Stimulated activated CD4-positive, alpha-beta T cell treated with anti-CD3 and anti-CD28 coated beads, TNF-alpha, amount 100 ng/mL, for 24 hours (primary cell): ENCODE measurements at regions not wholly inside any gene's neighbourhood (a gene's known extent, or its start where the extent isn't known, plus 50 kb on each side); places are given as distances from the start of the nearest gene placed in this dataset.
"Not testable (repeated sequence)": the region's sequence is repeated elsewhere in the genome, so short reads cannot be mapped to it uniquely, and the experiment has no call there.

Experiments used
- DNase-seq, 3 experiments: peaks; one replicate each; pipeline ENCODE4 v3.0.0-alpha.2; 2020; ENCODE audit warnings: low read depth in 3 of 3

DNA sequence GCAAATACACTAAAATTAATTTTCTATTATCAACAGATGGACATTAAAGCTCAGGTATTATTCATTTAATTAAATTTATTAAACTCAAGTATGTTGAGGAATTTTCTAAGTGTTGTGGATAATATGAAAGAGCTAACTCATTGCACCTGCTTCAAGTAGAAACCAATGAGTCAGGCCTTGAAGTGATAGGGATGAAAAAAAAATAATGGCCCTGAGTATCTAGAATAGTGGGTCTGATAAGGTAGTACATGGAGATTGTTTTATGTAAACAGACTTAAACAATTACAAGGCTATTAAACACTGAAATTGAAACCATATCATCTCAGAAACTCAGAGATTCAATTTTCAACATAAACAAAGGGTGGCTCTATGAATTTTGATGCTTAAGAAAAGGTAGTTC is 857.1 kb upstream of the GBE1 start:
- DNase-seq, result no peak

DNA sequence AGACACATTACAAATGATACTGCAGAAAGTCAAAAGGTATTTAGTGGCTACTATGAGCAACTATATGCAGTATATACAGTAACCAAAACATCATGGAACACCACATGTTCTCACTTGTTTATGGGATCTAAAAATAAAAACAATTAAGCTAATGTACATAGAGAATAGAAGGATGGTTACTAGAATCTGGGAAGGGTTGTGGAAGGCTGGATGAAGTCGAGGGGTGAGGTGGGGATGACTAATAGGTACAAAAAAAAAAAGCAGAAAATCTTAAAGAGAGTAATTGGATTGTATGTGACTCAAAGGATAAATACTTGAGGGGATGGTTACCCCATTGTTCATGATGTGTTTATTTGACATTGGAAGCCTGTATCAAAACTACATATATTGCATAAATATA is 848.8 kb upstream of the GBE1 start:
- no peak for DNase-seq

DNA sequence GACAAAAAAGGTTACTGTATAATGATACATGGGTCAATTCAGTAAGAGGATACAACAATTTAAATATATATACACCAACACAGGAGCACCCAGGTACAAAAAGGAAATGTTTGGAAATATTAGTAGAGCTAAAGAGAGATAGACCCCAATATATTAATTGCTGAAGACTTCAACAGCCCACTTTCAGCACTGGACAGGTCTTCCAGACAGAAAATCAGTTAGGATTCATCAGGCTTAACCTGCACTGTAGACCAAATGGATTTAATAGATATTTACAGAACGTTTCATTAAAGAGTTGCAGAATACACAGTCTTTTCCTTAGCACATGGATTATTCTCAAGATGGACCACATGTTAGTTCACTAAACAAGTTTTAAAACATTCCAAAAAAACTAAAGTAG is 845.9 kb upstream of the GBE1 start:
- no peak for DNase-seq

DNA sequence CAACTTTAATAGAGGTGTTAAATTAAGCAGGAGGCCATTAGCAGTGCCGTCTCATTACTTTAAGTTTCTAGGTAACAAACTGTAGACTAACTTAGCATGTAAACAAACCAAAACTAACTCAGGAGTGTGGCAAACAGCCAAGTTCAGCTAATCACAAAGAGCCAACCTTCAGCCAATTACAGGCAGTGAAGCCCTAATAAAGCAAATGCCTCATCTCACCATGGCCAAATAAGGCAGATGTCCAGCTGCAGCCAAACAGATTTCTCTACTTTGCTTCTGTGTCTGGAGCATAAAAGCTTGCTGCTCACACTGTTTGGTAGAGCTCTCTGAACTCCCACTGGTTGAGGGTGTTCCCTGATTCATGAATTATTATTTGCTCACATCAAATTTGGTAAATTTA is 835.4 kb upstream of the GBE1 start:
- no peak for DNase-seq

DNA sequence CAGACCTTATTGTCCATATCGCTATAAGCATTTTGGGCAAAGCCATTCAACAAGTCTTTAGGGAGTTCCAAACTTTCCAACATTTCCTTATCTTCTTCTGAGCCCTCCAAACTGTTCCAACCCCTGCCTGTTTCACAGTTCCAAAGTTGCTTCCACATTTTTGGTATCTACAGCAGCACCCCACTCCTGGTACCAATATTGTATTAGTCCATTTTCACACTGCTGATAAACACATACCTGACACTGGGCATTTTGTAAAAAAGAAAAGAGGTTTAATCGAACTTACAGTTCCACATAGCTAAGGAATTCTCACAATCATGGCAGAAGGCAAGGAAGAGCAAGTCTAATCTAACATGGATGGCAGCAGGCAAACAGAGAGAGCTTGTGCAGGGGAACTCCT is 834.1 kb upstream of the GBE1 start:
- no peak for DNase-seq

DNA sequence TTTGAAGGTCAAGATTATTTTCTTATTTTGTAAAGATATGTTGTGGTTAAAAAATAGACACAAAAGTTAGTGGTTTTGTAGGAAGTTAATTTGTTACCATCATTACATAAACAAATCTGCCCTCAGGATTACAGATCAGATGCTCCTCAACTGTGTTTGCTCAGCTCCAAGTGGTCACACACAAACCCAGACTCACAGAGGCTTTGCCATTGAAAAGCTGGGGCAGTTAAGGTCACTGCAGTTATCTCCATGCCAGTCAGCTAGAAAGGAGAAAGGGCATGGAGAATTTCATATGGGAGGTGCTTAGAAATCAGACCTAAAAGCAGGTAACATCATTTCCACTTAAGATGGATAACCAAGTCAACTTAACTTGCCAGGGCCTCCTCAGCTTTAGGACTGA is 825.7 kb upstream of the GBE1 start:
- no peak for DNase-seq

DNA sequence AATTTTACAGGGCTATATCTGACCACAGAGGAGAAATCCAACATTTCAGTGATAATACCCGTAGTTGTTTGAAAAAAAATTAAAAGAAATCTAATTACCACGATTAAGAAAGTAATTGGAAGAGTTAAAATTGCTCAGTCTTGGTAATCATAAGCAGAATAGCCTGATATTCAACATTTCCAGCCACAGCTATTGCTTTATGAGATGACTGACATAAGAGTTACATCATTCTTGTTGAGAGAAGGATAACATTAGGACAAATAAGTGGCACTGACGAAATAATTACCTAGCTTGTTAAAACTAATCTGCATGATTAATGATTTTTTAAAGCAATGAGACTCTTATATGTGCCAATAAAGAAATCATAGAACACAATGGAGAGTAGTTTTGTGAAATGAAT is 825.0 kb upstream of the GBE1 start:
- DNase-seq, result no peak

DNA sequence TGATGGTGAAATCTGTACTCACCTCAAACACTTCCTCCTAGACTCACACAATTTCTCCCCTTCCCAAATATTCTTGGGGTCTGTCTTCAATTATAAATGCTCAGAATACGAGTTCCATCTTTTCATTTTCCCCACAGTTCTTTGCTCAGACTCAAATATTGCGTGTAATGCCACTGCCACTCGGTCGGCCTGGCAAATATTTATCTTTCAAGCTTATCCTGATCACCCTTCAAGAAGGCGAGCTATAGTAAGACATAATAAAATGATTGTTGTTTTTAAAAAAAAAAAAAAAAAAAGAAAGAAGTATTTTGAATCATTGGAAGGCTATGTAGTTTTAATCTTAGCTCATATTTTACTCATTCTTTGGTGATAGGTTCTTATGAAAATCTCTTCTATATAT is 824.6 kb upstream of the GBE1 start:
- DNase-seq, result not testable (repeated sequence)

DNA sequence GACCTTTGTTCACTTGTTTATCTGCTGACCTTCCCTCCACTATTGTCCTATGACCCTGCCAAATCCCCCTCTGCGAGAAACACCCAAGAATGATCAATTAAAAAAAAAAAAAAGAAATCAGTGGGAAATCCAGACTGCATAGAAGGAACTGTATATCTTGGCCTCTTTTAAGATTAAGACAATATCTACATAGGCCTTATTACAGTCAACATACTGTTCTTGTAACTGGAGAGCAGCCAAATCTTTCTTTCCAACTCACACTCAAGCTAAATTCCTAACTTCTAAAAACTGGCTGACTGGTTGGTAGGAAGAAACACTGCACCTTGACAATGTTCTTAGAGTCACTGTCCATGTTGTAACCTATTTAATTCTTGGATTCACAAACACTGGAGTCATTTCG is 824.1 kb upstream of the GBE1 start:
- not testable (repeated sequence) for DNase-seq

DNA sequence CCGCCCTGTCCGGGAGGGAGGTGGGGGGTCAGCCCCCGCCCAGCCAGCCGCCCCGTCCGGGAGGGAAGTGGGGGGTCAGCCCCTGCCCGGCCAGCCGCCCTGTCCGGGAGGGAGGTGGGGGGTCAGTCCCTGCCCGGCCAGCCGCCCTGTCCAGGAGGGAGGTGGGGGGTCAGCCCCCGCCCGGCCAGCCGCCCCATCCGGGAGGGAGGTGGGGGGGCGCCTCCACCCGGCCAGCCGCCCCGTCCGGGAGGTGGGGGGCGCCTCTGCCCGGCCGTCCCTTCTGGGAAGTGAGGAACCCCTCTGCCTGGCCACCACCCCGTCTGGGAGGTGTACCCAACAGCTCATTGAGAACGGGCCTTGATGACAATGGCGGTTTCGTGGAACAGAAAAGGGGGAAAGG is 823.4 kb upstream of the GBE1 start:
- not testable (repeated sequence) for DNase-seq

DNA sequence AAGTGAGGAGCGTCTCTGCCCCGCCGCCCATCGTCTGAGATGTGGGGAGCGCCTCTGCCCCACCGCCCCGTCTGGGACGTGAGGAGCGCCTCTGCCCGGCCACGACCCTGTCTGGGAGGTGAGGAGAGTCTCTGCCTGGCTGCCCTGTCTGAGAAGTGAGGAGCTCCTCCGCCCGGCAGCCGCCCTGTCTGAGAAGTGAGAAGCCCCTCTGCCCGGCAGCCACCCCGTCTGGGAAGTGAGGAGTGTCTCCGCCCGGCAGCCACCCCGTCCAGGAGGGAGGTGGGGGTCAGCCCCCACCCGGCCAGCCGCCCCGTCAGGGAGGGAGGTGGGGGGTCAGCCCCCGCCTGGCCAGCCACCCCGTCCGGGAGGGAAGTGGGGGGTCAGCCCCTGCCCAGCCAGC is 823.0 kb upstream of the GBE1 start:
- DNase-seq, result not testable (repeated sequence)

DNA sequence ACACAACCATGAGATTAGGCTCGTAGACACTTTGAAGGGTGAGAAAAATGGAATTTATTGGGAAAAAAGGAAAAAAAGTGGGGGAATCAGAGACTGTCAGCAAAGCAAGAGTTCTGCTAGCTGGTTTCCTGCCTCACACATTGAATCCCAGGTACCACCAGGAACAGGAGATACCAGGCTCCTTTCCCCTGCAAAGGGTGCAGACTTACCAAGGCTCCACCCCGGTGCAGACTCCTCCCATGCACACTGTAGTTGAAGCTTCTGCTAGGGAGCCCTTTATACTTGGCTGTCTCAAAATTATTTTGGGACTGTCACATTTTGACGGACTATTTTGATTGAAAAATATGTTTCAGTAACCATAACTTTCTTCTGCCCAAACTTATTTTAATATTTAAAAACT is 819.9 kb upstream of the GBE1 start:
- no peak for DNase-seq

DNA sequence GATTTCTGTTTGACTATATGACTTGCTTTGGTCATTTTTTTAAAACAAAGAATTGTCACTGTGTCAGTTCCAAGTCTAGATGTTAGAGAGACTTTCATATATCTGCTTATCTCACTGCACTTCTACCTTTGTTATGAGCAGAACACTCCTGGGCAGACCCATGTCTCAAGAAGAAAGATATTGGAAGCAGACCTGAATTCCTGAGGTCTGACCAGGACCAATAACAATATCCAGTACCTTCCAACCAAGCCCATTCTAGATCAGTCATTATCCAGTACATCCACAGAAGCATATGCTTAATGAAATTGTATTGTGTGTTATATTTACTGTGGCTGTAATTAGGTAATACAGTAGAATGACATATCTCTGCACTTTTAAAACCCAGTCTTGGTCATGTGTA is 811.3 kb upstream of the GBE1 start:
- DNase-seq, result no peak

DNA sequence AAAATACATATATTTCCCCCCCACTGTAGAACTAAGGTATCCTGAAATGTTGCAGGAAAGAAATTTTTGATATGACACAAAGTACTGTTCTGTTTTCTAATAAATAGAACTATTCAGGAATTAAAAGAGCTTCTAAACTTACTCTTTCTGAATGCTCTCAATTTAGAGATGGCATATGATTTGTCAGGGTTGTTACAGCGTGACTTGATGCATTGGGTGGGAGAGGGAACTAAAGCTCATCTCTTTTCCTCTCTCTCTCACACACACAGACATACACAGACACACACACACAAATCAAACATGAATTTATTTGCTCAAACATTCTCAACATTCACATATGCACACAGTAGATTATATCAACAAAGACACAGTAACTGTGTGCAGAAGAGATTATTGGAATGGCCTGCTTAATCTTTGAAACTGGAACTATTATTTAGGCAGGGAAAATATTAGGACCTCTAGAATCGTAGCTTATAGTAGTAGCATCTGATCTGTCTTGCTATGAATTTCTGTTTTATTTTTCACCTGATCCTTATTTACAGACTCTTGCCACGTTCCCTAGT is 807.4 kb upstream of the GBE1 start:
- DNase-seq, result no peak

DNA sequence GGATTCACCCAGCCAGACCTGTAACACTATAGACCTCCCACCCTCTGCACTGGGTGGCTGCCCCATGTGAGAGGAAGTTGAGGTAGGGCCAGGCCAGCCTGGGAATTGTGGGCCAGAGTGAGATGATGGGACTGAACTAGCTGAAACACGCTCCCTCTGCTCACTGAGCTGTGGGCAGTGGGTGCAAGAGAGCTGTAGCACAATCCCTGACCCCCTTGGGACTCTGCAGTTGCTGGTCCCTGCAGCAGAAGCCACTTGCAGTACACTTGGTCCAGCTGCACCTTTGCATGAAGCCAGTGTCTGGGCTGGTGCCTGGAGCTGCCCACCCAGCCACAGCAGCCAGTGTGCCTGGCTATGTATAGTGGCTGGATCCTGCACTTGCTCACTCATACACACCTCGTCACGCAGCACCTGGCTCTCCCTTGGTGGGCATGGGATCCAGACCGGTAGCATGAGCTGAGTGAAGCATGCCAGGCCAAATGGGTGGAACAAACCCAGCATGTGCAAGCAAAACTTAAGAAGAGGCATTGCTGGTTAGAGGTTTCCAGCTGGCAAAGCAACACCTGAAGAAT is 805.7 kb upstream of the GBE1 start:
- no peak for DNase-seq

DNA sequence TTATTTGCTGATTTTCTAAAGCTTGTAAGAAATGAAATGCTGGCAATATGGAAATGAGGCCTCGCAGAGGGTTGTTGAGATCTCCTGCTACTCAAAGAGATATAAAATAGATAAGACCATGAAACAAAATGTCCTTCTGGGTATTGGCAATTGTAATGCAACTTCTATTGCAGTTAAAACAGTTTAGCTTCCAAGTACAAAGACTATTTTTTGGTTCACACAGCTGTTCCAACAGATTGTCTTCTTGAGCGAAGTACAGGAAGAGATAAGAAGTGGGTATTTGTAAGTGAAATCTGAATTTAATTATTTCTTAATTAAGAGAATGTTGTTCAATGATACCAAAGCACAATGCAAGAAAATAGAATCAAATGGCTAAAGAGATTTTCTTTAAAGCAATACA is 801.5 kb upstream of the GBE1 start:
- DNase-seq, result no peak

DNA sequence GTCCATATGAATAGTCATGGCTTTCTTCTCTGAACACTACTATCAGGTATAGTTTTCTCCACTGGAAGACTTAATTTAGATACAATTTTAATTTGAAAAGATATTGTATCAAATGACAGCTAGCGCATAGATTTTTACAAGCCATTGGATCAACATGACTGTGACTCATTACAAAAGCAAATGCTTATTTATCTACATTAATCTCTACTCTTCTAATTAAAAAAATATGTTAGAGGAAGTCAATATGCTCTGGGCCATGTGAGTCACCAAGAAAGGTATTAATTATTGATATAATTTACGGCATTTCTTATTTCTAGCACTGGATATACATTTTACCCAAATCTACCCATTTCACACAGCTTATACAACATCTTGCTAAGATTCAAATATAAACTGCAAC is 800.3 kb upstream of the GBE1 start:
- no peak for DNase-seq

DNA sequence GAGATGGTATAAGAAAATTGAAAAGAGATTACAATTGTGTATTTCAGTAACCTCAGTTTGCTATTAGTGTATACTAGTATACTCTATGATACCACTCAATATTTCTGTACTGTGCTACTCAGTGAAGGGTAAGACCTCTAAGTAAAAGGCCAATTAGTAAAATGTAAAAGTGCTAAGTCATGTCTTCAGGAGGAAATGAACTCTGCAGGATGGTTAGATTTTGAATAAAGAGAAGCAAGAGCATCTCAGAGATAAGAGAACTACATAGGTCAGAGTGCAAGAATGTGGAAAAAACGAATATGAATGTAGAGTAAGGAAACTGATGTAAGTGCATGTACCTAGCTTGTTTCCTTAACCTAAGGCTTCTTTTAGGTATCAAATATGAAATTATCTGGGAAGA is 796.6 kb upstream of the GBE1 start:
- no peak for DNase-seq

DNA sequence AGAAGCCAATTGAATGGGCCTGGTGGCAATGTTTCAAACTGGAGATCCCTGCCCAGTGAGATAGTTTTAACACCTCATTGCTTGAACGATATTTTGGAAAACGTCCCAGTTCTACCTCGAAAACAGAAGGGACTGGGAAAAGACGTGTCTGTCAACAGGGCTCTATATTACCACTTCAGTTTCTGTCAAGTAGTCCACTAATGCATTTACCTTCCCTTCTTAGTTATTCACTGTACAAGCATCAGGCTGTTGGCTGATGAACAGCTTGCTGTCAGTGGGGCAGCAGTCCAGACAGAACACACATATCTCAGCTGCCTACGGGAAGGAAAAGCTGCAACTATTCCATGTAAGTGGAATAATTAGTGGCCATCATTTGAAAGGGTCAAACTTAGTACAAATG is 794.7 kb upstream of the GBE1 start:
- no peak for DNase-seq

DNA sequence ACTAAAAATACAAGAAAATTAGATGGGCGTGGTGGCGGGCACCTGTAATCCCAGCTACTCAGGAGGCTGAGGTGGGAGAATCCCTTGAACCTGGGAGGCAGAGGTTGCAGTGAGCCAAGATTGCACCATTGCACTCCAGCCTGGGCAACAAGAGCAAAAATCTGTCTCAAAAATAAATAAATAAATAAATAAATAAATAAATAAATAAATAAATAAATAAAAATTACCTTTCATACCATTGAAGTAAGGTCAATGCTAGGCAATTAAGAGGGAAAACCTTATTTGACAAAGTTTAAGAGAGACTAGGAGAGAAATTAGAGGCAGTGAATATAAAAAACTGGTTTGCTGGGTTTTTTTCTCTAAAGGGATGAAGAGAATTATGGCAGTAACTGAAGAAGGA is 781.1 kb upstream of the GBE1 start:
- DNase-seq, result not testable (repeated sequence)

DNA sequence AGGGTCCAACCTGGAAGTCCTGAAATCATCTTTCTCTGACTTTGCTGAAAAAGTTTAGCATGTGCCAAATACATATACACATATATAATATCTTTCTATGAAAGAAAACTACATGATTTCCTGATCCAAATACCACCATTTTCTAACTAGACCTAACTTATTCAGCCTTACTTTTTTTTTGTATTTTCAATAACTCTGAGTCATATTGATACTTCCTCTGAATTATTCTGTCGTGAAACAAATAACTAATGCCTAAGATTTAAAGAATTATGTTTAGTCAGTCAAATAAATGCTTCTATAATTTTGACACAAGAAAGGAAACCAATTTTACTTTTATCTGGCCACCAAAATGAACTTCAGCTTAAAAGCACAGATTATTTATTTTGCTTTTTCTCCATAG is 760.2 kb upstream of the GBE1 start:
- DNase-seq, result no peak

DNA sequence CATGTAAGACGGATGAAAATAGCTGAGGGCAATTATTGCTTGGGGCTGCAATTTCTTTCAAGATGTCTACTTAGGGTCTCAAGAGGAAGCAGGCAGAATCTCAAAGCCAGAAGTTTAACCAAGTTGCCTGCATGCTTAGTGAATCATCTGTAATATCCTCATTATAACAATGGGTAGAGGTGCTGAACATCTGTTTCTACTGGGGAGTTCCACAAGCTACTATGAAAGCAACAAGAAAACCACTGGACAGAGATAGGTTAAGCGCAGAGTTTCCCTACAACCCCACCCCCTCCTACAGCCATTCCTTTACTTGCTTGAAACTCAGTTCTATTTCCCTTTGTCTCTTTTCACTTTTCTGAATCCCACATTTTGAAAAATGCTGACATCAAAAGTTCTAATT is 759.4 kb upstream of the GBE1 start:
- DNase-seq, result no peak

DNA sequence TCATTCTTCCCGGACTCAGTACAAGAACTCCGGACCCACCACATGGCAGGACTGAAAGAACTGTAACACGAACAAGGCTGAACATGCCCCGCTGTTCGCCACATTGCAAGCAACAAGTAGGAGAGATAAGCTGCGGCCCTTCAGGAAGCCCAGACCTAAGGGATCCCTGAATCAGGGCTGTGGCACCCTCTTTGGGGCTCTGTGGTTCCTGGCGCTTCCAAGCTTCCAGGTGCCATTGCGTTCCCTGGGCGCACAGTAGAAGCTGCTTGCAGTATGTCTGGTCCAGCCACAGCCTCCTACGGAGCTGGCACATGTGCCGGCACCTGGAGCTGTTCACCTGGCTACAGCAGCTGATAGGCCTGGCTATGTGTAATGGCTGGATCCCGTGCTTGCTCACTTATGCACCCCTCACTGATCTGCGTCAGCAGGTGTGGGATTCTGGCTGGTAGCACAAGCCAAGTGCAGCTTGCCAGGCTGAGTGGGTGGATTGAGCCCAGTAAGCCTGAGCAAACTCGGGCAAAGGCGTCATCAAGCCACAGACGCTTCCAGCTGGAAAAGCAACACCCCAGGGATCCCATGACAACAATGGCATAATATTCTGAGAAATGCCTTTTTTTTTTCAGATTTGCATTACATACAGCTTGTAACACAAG is 748.6 kb upstream of the GBE1 start:
- no peak for DNase-seq
